Neuronal stem cell (in vitro differentiated cells): ENCODE measurements at regions not wholly inside any gene's neighbourhood (a gene's known extent, or its start where the extent isn't known, plus 50 kb on each side); places are given as distances from the start of the nearest gene placed in this dataset.

ENCODE experiments used
- DNase-seq: peaks from one replicate; pipeline ENCODE4 v3.0.0-alpha.2; 2013; ENCODE audit warnings: low spot score
- H2AFZ ChIP-seq: one replicate; pipeline ENCODE4 v1.6.1; 2013; ENCODE audit warnings: mild to moderate bottlenecking, low read length, inconsistent platforms
- H2AK5ac ChIP-seq: 2 replicates; pipeline ENCODE4 v1.6.1; 2013; ENCODE audit warnings: low read depth, mild to moderate bottlenecking, inconsistent platforms, low read length, moderate library complexity, mixed read lengths
- H2BK120ac ChIP-seq: 2 replicates; pipeline ENCODE4 v1.6.1; 2013; ENCODE audit warnings: low read depth, mild to moderate bottlenecking, inconsistent platforms, low read length, moderate library complexity, mixed read lengths
- H2BK12ac ChIP-seq: one replicate; pipeline ENCODE4 v1.6.1; 2013; ENCODE audit warnings: low read length, inconsistent platforms
- H2BK15ac ChIP-seq: 2 replicates; pipeline ENCODE4 v1.6.1; 2013; ENCODE audit warnings: mild to moderate bottlenecking, low read length, inconsistent platforms, mixed read lengths
- H2BK5ac ChIP-seq: one replicate; pipeline ENCODE4 v1.6.1; 2013; ENCODE audit warnings: inconsistent platforms, mild to moderate bottlenecking, low read length, moderate library complexity
- H3K14ac ChIP-seq: one replicate; pipeline ENCODE4 v1.6.1; 2013; ENCODE audit warnings: low read length, inconsistent platforms
- H3K18ac ChIP-seq: 2 replicates; pipeline ENCODE4 v1.6.1; 2013; ENCODE audit warnings: low read length, inconsistent platforms
- H3K23ac ChIP-seq: 2 replicates; pipeline ENCODE4 v1.6.1; 2013; ENCODE audit warnings: low read depth, mild to moderate bottlenecking, mixed read lengths, low read length, inconsistent platforms; ENCODE audit not compliant: poor library complexity
- H3K27ac ChIP-seq: replicated peaks from 3 replicates; pipeline ENCODE4 v1.5.1; 2013; ENCODE audit warnings: low read length, inconsistent platforms
- H3K27me3 ChIP-seq, 3 experiments: 2 replicates each; pipeline ENCODE4 v1.6.1; 2013; ENCODE audit warnings: low read length in 3 of 3, mild to moderate bottlenecking in 2 of 3, inconsistent platforms in 1 of 3, low read depth in 1 of 3, mixed read lengths in 1 of 3, moderate library complexity in 1 of 3; ENCODE audit not compliant: control insufficient read depth in 3 of 3, insufficient read depth in 3 of 3
- H3K36me3 ChIP-seq, 2 donors: replicated peaks in 1 of 2; 2 replicates each; pipeline ENCODE4 v1.6.1; 2013; ENCODE audit warnings: low read length in 2 of 2; ENCODE audit not compliant: control insufficient read depth in 2 of 2, insufficient read depth in 2 of 2
- H3K4ac ChIP-seq: 2 replicates; pipeline ENCODE4 v1.6.1; 2013; ENCODE audit warnings: inconsistent platforms, mild to moderate bottlenecking, low read length, moderate library complexity
- H3K4me1 ChIP-seq, 2 donors: 1 replicate in 1 of 2; 2 replicates in 1 of 2; pipeline ENCODE4 v1.6.1; 2013; ENCODE audit warnings: low read length in 2 of 2, low read depth in 1 of 2; ENCODE audit not compliant: control insufficient read depth in 2 of 2, insufficient read depth in 1 of 2
- H3K4me2 ChIP-seq: one replicate; pipeline ENCODE4 v1.6.1; 2013; ENCODE audit warnings: mild to moderate bottlenecking, low read length, inconsistent platforms; ENCODE audit not compliant: insufficient read depth, poor library complexity, severe bottlenecking
- H3K4me3 ChIP-seq, 2 donors: 2 replicates each; pipeline ENCODE4 v1.5.1; 2013; ENCODE audit warnings: low read length in 2 of 2, mild to moderate bottlenecking in 2 of 2, inconsistent platforms in 1 of 2, moderate library complexity in 1 of 2
- H3K79me1 ChIP-seq: one replicate; pipeline ENCODE4 v1.6.1; 2013; ENCODE audit warnings: low read depth, mild to moderate bottlenecking, inconsistent platforms, low read length, moderate library complexity
- H3K9ac ChIP-seq: one replicate; pipeline ENCODE4 v1.6.1; 2013; ENCODE audit warnings: mild to moderate bottlenecking, low read depth, low read length, inconsistent platforms; ENCODE audit not compliant: poor library complexity
- H3K9me3 ChIP-seq, 2 donors: replicated peaks in 1 of 2; 2 replicates each; pipeline versions ENCODE3 to v1.6.1; 2013; ENCODE audit warnings: low read length in 2 of 2, mild to moderate bottlenecking in 2 of 2, inconsistent platforms in 1 of 2, low read depth in 1 of 2, mixed read lengths in 1 of 2, moderate library complexity in 1 of 2; ENCODE audit not compliant: control insufficient read depth in 2 of 2, insufficient read depth in 1 of 2
- H4K8ac ChIP-seq: one replicate; pipeline ENCODE4 v1.6.1; 2013; ENCODE audit warnings: low read depth, mild to moderate bottlenecking, inconsistent platforms, low read length, moderate library complexity
- H4K91ac ChIP-seq: one replicate; pipeline ENCODE4 v1.6.1; 2013; ENCODE audit warnings: low read length, low read depth, mild to moderate bottlenecking, inconsistent platforms; ENCODE audit not compliant: poor library complexity
- WGBS, 2 donors: extraction: QIAGEN DNeasy Blood & Tissue Kit; methylation state at CpG; one replicate each; pipeline ENCODE4 v1.1.7; 2013; ENCODE audit warnings: missing lambda C conversion rate in 2 of 2, mixed read lengths in 1 of 2; ENCODE audit not compliant: insufficient read length in 2 of 2, insufficient replicate concordance in 1 of 2; ENCODE audit errors: extremely low coverage in 2 of 2; 5-methylcytosine and 5-hydroxymethylcytosine counted together

- no peak overlapping the region for H3K23ac ChIP-seq
- H4K8ac ChIP-seq: no peak overlapping the region
- H2BK5ac ChIP-seq: no peak overlapping the region
- H3K9ac ChIP-seq: no peak overlapping the region
- H2AK5ac ChIP-seq: no peak overlapping the region
- H2BK12ac ChIP-seq: no peak overlapping the region
- H3K4me1 ChIP-seq: no peaks in the 10 kb centered on the region
- no peak overlapping the region for H3K4me2 ChIP-seq
- H2BK15ac ChIP-seq: no peak overlapping the region
- H2AFZ ChIP-seq: no peak overlapping the region
- no peak overlapping the region for H3K18ac ChIP-seq
- H3K14ac ChIP-seq: no peak overlapping the region
- no peak for DNase-seq
- H2BK120ac ChIP-seq: no peak overlapping the region
- no peak overlapping the region for H4K91ac ChIP-seq
- H3K27me3 ChIP-seq: no peaks in the 10 kb centered on the region
- H3K79me1 ChIP-seq: no peaks in the 10 kb centered on the region
- H3K36me3 ChIP-seq: no peaks in the 10 kb centered on the region
- H3K4ac ChIP-seq: no peak overlapping the region
- H3K4me3 ChIP-seq: no peak overlapping the region
- no peaks in the 10 kb centered on the region for H3K9me3 ChIP-seq
- no peak overlapping the region for H3K27ac ChIP-seq
Measured at GRCh38 chrX:88424071-88424470, 323.0 kb upstream of the CPXCR1 start.

GRCh38 chrX:88424541-88424940 is 322.5 kb upstream of the CPXCR1 start:
- WGBS, 2 donors: no CpG with 5 or more reads among the region's 4 CpGs
- Histone ChIP-seq H3K4me2 (no peak overlapping the region), H3K79me1 (no peaks in the 10 kb centered on the region), H3K4me3 (no peak overlapping the region), H2BK12ac (no peak overlapping the region), H4K8ac (no peak overlapping the region), H3K27ac (no peak overlapping the region), H3K9me3 (no peaks in the 10 kb centered on the region), H3K27me3 (no peaks in the 10 kb centered on the region), H3K9ac (no peak overlapping the region), H3K4ac (no peak overlapping the region), H2BK5ac (no peak overlapping the region), H3K36me3 (no peaks in the 10 kb centered on the region), H3K23ac (no peak overlapping the region), H3K18ac (no peak overlapping the region), H2BK15ac (no peak overlapping the region), H3K4me1 (no peaks in the 10 kb centered on the region), H2AFZ (no peak overlapping the region), H2AK5ac (no peak overlapping the region), H3K14ac (no peak overlapping the region), H4K91ac (no peak overlapping the region), H2BK120ac (no peak overlapping the region)
- DNase-seq: no peak

DNA sequence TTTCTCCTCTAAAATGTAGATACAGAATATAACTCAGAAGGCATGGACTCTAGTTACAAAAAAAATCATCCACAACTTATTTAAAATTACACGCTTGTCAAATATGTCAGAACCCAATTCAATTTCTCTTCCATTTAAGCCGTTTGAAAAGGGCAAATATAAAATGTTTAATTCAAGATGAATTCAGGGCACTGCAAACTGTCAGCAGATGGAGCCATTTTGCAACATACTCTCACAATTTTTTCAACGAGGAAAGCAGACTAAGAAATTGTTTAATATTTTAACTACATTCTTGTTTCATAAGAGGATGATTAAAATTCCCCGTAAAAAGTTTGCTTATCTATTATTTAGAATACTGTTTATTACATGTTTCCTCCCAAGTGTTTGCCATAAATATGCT is 321.3 kb upstream of the CPXCR1 start:
- no peaks in the 10 kb centered on the region for H3K4me1 ChIP-seq
- H3K9ac ChIP-seq: no peak overlapping the region
- no peak overlapping the region for H3K4me2 ChIP-seq
- H3K27ac ChIP-seq: no peak overlapping the region
- no peak overlapping the region for H3K4me3 ChIP-seq
- no peak overlapping the region for H4K91ac ChIP-seq
- no peak overlapping the region for H2BK5ac ChIP-seq
- H3K4ac ChIP-seq: no peak overlapping the region
- no peaks in the 10 kb centered on the region for H3K27me3 ChIP-seq
- H4K8ac ChIP-seq: no peak overlapping the region
- H3K14ac ChIP-seq: no peak overlapping the region
- DNase-seq: no peak
- no peak overlapping the region for H2BK120ac ChIP-seq
- no peak overlapping the region for H2AFZ ChIP-seq
- H3K36me3 ChIP-seq: no peaks in the 10 kb centered on the region
- no peak overlapping the region for H2AK5ac ChIP-seq
- H2BK15ac ChIP-seq: no peak overlapping the region
- H3K79me1 ChIP-seq: no peaks in the 10 kb centered on the region
- H3K23ac ChIP-seq: no peak overlapping the region
- no peak overlapping the region for H3K18ac ChIP-seq
- no peaks in the 10 kb centered on the region for H3K9me3 ChIP-seq
- H2BK12ac ChIP-seq: no peak overlapping the region
- WGBS, 2 donors: no CpG with 5 or more reads among the region's 4 CpGs

DNA sequence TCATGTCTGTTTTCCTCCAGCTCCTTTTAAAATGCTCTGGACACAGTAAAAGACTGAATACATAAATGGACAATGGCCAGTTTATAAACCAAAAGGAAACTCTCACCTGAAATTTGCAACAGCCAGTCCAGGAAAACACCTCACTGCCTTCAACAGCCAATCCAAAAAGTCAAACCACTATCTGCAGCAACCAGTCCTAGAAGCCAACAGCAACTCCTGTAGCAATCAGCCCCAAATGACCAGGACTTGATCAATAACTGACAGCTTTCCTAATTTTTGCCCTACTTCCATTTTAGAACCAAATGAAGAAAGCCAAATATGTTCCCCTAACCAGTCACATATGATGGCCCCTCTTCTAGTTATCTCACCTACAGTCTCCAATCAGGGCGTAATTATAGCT is 309.5 kb upstream of the CPXCR1 start:
- Histone ChIP-seq H3K18ac (no peak overlapping the region), H4K91ac (no peak overlapping the region), H3K79me1 (no peaks in the 10 kb centered on the region), H3K4ac (no peak overlapping the region), H3K14ac (no peak overlapping the region), H3K9ac (no peak overlapping the region), H2AK5ac (no peak overlapping the region), H3K4me3 (no peak overlapping the region), H2BK5ac (no peak overlapping the region), H3K4me1 (no peaks in the 10 kb centered on the region), H3K4me2 (no peak overlapping the region), H3K27me3 (no peaks in the 10 kb centered on the region), H3K36me3 (no peaks in the 10 kb centered on the region), H3K9me3 (no peaks in the 10 kb centered on the region), H3K27ac (no peak overlapping the region), H2BK15ac (no peak overlapping the region), H2AFZ (no peak overlapping the region), H2BK120ac (no peak overlapping the region), H2BK12ac (no peak overlapping the region), H4K8ac (no peak overlapping the region), H3K23ac (no peak overlapping the region)
- WGBS, 2 donors: no CpG with 5 or more reads among the region's 1 CpG
- no peak for DNase-seq
